ENCODE measurements at regions not wholly inside any gene's neighbourhood (a gene's known extent, or its start where the extent isn't known, plus 50 kb on each side); places are given as distances from the start of the nearest gene placed in this dataset.
"Not testable (repeated sequence)": the region's sequence is repeated elsewhere in the genome, so short reads cannot be mapped to it uniquely, and the experiment has no call there.

DNA sequence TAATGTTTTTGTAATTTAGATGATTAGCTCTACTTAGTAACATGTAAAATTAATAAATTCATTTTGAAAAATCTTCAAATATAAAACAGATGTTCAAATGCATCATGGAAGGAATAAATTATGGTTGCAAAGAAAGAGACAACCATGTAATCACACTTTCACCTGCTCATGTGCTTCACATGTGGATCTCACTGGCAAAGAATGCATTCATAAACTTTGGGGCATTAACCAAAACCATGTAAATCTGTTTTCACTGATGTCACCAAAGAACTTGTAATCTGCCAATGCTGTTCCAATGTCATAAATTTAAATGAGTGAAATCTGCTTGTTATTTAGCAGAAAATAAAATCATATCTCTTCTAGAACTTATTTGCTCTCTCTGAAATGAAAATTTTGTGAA is 142.7 kb downstream of the TENT5A start:
- TF ChIP-seq POLR2A (IDR thresholded peaks at IDR 0.05), result no peak
- TF ChIP-seq, protein P1, sequence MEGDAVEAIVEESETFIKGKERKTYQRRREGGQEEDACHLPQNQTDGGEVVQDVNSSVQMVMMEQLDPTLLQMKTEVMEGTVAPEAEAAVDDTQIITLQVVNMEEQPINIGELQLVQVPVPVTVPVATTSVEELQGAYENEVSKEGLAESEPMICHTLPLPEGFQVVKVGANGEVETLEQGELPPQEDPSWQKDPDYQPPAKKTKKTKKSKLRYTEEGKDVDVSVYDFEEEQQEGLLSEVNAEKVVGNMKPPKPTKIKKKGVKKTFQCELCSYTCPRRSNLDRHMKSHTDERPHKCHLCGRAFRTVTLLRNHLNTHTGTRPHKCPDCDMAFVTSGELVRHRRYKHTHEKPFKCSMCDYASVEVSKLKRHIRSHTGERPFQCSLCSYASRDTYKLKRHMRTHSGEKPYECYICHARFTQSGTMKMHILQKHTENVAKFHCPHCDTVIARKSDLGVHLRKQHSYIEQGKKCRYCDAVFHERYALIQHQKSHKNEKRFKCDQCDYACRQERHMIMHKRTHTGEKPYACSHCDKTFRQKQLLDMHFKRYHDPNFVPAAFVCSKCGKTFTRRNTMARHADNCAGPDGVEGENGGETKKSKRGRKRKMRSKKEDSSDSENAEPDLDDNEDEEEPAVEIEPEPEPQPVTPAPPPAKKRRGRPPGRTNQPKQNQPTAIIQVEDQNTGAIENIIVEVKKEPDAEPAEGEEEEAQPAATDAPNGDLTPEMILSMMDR (IDR thresholded peaks at IDR 0.05), result no peak
- intact Hi-C loops (cut with DNase I; ENCODE audit: low total_unique reads), result no loop called here
- H3K4me3 ChIP-seq (ENCODE audit: low read depth, poor library complexity, severe bottlenecking), result no peak overlapping the region
- DNase-seq (ENCODE audit: low spot score in 2 of 2), result no peak

DNA sequence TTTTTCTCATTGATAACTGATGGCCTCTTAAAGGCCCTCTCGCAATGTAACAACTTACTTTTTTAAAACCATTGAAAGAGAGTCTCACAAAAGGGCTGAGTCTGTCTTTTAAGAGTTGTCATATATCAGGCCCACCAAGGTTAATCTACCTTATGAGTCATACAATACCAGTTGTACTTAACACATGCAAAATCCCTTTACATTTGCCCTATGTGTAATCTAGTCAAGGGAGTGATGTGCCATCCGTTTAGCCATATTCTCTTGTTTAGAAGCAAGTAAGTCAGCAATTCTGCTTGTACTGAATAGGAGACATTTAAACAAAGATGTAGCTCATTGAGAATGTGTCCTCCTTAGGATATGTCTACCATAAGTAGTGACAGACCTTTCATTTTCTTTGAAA is 143.7 kb downstream of the TENT5A start:
- intact Hi-C loops (cut with DNase I; ENCODE audit: low total_unique reads), result no loop called here
- H3K4me3 ChIP-seq (ENCODE audit: low read depth, poor library complexity, severe bottlenecking), result no peak overlapping the region
- TF ChIP-seq POLR2A (IDR thresholded peaks at IDR 0.05), result no peak
- TF ChIP-seq, protein P1 (IDR thresholded peaks at IDR 0.05), result no peak
- no peak for DNase-seq (ENCODE audit: low spot score in 2 of 2)
- WGBS, 2 donors, result 93 to 99% methylated on average over 2 of the region's 2 CpGs

DNA sequence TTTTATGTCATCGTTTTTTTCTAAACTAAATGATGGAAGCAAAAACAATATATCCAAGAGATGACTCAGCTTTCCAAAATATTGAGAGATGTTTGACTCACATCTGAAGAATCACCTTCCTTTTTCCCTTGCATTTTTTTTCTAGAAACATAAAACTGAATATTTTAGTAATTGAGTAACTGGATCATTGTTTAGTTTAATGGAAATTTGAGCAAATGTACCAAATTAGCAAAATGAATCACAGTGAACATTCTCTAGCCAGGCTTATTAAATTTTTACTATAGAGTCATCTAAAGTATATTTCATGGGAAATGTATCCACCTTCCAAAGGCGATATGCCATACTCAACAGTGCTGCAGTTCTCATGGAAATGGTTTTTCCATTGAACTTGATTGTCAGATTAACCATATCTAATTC is 145.5 kb downstream of the TENT5A start:
- 73 to 77% methylated on average over 2 of the region's 2 CpGs for WGBS, 2 donors
- no peak for TF ChIP-seq POLR2A (IDR thresholded peaks at IDR 0.05)
- TF ChIP-seq, protein P1 (IDR thresholded peaks at IDR 0.05), result no peak
- no peak for DNase-seq (ENCODE audit: low spot score in 2 of 2)
- no peak overlapping the region for H3K4me3 ChIP-seq (ENCODE audit: low read depth, poor library complexity, severe bottlenecking)
- intact Hi-C loops (cut with DNase I; ENCODE audit: low total_unique reads), result no loop called here

DNA sequence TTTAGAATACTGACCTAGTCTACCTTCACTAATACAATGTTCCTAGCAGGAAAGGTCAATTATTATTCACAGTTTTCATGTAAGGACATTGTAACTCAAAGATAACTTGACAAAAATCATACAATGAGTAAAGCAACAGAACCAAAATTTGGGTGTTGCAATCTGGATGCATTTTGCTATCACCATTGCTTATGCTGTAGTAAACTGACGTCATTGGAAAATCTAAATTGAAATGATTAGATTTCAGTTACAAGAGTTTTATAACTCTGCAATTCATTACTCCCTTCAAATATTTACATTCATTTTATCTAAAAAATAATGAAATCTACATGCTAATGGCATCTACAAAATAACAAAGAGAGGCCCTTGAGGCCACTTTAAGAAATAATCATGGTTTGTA is 147.0 kb downstream of the TENT5A start:
- no peak overlapping the region for H3K4me3 ChIP-seq (ENCODE audit: low read depth, poor library complexity, severe bottlenecking)
- DNase-seq (ENCODE audit: low spot score in 2 of 2), result no peak
- WGBS, 2 donors, result 91 to 98% methylated on average over 1 of the region's 1 CpG
- intact Hi-C loops (cut with DNase I; ENCODE audit: low total_unique reads), result no loop called here
- TF ChIP-seq POLR2A (IDR thresholded peaks at IDR 0.05), result no peak
- TF ChIP-seq, protein P1 (IDR thresholded peaks at IDR 0.05), result no peak

DNA sequence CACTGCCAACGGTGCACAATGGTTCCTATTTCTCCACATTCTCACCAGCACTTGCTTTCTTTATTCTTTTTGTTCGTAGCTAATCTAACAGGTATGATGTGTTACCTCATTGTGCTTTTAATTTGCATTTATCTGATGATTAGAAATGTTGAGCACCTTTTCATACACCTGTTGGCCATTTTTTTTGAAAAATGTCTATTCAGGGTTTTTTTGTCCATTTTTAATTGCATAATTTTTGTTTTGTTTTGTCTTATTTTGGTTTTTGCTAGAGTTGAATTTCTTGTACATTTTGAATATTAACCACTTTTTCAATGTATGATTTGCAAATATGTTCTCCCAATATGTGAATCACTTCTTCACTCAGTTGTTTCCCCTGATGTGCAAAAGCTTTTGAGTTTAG is 150.6 kb downstream of the TENT5A start:
- TF ChIP-seq, protein P1 (IDR thresholded peaks at IDR 0.05), result no peak
- no peak for TF ChIP-seq POLR2A (IDR thresholded peaks at IDR 0.05)
- intact Hi-C loops (cut with DNase I; ENCODE audit: low total_unique reads), result no loop called here
- H3K4me3 ChIP-seq (ENCODE audit: low read depth, poor library complexity, severe bottlenecking), result no peak overlapping the region
- 90 to 92% methylated on average over 2 of the region's 2 CpGs for WGBS, 2 donors
- no peak for DNase-seq (ENCODE audit: low spot score in 2 of 2)

DNA sequence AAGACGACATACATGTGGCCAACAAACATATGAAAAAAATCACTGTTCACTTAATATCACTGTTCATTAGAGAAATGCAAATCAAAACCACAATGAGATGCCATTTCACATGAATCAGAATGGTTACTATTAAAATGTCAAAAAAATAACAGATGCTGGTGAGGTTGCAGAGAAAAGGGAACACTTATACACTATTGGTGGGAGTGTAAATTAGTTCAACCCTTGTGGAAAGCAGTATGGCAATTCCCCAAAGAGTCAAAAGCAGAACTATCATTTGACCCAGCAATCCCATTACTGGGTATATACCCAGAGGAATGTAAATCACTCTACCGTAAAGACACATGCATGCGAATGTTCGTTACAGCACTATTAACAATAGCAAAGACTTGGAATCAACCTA is 152.0 kb downstream of the TENT5A start:
- H3K4me3 ChIP-seq (ENCODE audit: low read depth, poor library complexity, severe bottlenecking); DNase-seq (ENCODE audit: low spot score in 2 of 2); intact Hi-C loops (cut with DNase I; ENCODE audit: low total_unique reads): not testable (repeated sequence)
- 89 to 93% methylated on average over 4 of the region's 4 CpGs for WGBS, 2 donors

All from lower leg skin (tissue), 4 donors.